HG02870 (cell line): ENCODE measurements at regions not wholly inside any gene's neighbourhood (a gene's known extent, or its start where the extent isn't known, plus 50 kb on each side); places are given as distances from the start of the nearest gene placed in this dataset.

Source experiments
- ATAC-seq: cut with Tn5 transposase; IDR thresholded peaks from one replicate; pipeline ENCODE4 v1.9.1; 2021; ENCODE audit warnings: mild to moderate bottlenecking, moderate library complexity; ENCODE audit not compliant: unreplicated experiment

DNA sequence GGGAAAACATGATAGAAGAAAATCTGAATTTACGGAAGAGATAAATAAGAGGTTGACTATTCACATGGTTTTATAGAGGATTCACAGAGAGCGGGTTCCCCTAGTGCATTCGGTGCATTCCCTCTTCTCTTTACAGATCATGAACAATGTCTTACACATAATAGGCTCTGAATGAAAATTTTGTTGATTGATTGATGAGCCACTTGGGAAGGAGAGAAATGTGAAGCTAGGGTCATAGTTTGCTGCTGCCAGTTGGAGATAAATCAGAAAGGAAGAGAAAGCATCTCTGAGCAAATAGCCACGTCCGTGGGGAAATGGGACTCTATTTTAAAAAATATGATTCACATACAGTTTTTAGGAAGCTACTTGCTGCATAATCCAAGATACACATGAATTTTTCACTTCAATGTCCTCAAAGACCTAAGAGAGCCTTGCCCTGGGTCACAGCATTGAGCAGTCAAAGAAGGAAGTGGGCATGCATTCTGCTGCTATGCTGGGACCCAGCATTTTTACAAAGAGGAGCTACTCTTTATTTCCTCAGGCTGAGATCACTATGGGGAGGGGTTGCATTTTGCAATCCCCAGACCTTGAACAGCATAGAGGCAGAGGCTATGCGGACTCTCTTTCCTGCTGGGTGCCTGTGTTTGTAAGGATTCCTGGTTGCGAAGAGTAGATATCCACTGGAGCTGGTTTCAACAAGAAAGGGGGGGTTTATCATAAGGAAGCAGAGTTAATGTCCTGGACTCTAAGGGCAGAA is 395.3 kb downstream of the TSN start:
- no peak for ATAC-seq

DNA sequence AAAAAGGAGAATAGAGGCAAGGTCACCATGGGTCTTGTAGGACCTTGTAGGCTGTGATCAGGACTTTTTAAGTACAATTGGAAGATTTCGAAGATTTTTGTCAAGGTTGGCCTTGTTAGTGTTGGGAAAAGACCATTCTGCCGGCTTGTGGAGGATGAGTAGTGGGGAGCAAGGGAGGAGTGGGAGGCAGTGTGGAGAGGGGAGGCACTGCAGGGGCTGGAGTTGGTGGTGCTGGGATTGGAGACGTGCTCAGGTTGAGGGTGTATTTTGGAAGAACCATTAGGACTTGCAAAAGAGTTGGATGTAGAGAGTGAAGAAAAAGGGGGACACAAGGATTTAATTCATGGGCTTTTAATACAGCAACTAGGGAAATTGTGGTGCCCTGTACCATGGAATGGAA is 397.1 kb downstream of the TSN start:
- ATAC-seq = no peak

DNA sequence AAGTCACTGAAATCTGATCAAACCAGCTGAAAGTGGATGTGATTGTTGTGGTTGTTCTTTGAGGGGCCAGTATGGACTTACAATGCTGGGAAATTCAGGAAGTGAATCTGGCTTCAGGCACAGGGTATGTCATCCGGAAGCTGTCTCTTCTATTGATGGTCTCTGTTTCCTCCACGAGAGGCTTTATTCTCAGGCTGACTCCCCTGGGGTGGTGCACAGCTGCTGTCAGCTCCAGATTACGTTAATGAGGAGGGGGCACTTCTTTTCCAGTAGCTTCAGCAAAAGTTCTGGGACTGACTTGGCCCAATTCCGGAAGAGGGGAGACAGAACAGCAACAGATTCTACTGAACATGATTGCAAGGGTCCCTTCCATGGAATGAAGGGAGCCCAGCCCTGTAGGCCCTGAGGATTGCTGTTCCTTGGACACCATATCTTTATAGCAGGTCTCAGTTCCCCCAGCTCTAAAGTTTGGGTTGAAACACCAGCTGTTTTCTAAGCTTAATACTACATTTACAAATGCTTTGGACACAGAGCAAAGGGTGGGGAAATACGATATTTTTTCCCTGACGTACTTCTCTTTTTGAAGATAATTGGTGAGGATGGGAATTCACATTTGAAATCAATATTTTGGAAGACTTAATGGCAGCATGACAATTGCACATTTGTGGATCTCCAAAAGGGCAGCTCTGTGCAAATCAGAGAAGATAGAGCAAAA is 400.9 kb downstream of the TSN start:
- ATAC-seq = no peak

DNA sequence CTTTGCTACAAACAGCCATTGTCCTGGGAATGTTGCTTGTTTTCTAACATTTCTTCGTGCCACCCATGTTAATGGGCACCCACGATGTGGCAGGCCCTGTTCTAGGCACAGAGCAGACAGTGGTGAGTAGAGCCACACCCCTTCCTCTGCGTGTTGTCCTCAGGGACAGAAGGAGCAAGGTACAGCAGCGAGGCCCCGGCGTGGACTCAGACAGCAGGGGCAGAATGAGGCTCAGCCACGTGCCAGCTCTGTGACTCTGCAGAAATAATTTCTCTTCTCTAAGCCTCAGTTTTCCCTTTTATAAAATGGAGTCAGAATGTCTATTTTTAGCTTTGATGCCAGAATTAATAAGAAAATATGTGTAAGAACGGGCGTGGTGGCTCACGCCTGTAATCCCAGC is 401.7 kb downstream of the TSN start:
- no peak for ATAC-seq

DNA sequence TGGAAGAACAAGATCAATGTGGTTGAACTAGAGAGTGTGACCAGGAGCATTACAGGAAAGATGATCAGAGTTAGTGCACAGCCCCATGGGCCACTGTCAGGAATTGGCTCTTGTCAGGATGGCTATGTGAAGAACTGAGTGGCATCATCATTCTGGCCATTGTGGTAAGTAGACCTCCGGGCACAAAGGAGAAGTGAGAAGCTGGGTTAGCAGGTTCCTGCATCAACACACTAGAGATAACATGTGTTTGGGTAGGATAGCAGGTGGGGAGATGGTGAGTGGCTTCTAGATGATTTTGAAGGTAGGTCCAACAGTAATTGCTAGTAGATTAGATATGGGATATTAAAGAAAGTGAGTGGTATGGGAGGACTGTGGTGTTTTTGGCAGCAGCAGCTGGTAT is 408.2 kb downstream of the TSN start:
- no peak for ATAC-seq

DNA sequence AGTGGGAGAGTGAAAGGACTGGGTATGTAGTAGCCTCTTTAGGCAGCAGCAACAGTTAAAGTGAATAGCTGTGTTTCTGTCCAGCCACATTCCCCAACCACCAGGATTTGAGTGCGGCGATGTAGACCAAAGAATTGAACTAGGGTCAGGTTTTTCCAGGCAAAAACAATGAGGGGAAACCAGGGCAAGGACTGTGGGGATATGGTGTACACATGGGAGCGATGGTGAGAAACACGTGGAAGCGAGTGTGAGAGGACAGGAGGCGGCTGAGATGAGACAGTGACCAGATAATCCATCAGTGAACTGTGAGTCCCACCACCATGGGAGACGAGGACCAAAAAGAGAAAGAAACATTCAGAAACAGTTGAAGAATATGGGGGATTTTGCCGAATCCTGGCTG is 409.5 kb downstream of the TSN start:
- ATAC-seq = no peak

DNA sequence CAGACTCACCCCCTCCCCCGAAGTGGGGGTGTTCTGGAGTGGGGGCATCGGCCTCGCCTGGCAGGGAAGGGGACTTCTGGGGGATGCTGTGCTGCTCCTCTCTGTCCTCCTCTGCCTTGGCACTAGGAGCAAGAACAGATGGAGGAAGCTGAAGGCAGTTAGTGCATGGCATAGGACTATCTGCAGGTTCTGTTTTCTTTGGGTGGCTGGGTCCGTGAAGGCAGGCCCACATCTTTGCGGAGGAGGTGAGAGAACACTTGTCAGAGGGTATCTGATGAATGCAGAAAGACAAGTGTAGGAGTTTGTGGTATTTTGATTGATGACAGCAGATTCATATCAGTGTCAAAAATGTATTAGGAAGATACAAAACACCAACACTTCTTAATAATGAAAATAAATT is 411.4 kb downstream of the TSN start:
- no peak for ATAC-seq

DNA sequence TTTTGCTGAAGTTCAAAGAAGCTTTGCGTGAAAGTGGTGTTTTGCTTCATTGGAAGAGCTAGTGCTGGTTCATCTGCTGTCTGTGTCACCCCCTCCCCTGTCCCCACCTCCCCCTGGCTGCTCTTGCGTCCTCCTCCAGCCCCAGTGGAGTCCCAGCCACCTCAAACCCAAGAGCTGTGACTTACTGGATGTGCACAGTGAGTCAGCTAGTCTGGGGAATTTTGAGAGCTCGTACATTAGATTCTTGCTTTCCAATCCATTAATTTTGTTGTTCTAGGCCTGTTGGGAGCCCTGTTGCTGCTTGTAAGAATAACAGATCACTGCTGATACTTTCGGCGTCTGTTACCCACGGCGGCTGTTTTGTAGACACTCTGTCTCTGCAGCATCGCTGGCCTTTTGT is 412.1 kb downstream of the TSN start:
- no peak for ATAC-seq

DNA sequence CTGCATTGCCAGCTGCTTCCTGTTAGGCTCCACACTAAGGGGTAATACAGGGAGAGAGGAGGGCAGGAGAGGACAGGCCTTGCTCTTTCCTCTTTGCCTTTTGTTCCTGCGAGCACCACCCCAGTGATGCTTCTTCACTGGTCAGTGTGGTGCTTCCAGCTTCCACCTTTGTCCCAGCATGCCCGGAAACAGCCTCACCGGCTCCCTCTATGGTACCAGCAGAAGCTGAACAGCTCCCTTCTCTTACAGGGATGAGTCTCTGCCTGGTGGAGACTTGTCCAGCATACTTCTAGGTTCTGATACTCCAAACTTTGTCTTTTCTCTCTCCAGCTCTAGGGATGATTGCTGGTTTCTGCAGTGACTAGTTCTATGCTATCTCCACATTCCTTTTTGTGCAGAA is 413.3 kb downstream of the TSN start:
- ATAC-seq = no peak

DNA sequence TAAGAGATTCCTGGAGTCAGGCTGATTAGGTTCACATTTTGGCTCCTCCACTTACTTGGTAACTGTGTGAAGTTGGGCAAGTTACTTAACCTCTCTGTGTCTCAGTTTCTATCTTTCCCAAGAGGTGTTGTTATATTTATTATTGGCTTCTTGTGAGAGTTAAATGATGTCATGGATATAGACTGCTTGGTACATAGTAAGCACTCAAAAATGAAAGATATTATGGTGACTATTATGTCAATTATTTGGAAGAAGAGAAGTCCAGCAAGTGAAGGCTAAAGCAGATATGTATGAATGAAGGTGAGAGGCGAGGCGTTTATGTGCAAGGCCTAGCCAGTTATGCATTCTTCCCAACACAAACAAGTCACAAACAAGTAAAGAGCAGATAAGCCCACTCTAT is 417.4 kb downstream of the TSN start:
- ATAC-seq = no peak

DNA sequence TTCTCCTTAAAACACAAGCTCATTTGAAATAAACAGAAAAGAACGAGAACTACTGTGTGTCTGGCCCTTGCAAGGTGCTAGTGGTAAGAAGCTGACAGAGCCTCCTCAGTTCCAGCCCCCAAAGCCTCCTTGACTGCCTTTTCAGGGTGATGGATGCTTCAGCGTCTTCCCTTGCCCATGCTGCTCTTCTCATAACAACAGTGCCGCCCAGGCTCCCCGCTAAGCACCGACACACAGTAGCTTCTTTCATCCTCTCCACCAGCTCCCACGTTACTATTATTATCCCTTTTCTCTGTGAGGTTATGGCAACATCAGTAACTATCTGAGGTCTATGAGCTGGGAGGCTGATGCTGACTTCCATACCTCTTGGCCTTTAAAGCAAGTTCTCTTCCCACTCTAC is 418.6 kb downstream of the TSN start:
- no peak for ATAC-seq

DNA sequence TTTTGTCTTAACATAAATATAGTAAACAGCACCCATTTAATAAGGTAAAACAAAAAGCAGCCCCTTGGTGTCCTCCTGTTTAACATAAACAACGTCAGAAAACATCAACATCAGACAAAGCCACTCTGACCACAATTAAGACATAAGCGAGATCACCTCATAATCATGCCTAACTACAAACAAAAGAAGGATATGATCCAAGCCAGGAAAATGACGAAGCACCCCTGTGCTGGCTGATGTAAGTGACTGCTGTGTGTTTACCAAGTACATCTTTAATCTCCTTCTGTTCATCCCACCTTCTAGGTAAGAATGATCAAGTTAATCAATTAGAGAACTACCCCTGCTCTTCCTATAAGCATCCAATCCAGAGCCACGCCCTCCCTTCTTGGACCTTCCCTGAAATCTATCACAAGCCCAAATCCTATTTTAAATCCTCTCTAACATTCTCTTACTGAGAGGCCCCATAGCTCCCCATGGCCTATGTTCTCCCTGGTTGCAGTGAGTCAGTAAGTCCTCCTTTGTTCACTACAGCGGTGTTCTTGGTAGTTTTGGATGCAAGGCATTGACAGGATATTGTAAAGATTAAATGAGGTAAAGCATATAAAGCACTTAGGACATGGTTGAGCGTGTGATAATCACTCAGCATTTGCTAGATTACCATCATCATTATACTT is 424.2 kb downstream of the TSN start:
- ATAC-seq = no peak

DNA sequence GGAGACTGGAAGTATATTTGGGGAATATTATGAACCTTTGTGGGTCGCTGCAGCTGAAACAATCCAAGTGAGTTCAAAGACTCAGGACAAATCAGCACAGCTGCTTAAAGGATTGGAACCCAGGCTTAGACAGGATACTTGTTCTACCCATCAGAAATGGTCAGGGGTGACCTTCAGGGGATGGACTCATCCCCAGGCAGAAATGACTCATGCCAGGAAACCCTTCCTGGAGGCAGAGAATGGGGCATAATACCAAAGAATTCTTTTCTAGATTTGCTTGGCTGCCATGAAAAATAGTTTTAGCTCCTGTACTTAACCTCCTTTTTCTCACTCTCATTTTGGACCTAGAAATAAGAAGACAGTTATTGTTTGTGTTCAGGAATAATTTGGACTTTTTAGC is 425.5 kb downstream of the TSN start:
- no peak for ATAC-seq

DNA sequence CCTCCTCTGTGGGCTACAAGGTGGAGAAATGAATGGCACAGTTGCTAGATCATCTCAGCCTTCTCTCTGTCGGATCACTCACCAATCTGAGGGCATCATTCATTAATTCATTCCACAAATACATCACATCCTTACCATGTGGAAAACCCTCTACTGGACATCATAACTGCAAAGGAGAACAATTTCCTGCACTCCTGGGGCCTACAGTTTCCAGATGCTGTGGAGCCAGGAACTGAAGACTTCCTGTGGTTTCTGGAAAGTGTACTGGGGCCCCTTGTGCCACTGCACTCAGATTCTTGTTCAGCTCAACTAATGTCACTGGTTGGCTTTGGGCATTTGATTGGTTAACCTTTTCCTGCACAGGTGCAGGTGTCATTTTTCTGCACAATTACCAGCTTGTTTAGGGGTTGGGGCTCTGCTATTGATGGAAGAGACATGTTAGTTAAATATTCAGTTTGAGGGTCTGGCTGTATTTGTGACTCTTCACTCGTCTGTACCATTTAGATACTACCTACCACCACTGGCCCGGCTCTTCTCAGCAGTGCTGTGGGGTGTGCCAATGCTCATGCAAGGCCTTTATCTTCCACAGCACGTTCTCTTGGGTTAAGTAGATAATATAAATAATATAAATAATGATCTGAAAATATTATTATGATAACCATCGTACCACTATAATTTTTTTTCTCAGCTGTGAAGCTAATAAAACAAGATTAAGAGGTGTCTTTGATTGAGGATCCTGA is 427.3 kb downstream of the TSN start:
- no peak for ATAC-seq

DNA sequence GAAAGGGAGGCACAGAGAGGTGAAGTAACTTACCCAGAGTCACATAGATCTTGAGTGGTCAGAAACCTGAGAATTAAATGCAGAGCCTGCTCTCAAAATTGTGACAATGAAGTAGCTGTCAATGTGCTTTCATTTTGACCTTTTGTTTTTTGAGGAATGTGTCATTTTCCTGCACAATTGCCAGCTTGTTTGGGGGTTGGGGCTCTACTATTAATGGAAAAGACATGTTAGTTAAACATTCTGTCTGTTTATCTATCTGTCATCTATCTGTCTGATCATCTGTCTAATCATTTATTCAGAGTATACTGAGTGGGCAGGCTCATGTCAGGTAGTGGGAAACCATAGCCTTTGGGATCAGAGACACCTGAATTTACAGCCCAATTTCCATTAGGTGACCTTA is 428.4 kb downstream of the TSN start:
- ATAC-seq = no peak

DNA sequence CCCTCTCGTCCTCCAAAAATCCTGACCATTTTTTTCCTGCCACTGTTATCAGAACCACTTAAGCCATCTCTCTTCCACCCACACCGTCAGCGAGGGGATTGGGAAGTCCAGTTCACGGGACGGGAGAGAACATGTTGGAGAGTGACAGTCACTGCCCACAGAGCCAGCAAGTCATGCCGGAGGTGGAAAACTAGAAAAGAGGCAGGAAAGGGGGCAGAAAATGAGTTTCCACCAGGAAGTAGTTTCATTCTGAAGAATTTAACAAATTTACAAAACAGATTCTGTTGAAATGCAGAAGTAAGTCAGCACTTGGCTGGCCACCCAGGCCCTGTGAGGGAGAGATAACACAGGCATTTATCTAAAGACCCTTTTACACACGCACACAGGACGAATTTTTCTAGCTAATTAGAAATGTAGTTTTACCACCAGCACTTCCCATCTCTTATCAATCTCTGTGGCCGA is 431.3 kb downstream of the TSN start:
- no peak for ATAC-seq

DNA sequence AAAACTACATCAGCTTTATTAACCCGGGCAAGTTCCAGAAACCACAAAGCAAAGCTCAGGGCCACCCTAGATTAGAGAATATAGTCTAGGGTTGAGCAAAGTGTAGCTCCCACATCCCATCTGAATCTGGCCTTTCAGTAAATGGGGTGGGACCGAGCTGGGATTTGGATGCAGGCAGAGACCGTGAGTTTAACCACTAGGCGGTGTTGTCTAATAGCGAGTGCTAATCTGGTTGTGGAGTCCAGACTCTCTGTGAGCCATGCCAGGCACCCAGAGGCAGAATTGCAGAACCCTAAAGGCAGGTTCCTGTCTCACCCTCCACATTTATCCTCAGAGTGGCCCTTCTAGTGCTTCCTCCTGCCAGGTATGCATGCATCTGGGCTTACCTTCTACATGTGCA is 435.9 kb downstream of the TSN start:
- ATAC-seq = no peak

DNA sequence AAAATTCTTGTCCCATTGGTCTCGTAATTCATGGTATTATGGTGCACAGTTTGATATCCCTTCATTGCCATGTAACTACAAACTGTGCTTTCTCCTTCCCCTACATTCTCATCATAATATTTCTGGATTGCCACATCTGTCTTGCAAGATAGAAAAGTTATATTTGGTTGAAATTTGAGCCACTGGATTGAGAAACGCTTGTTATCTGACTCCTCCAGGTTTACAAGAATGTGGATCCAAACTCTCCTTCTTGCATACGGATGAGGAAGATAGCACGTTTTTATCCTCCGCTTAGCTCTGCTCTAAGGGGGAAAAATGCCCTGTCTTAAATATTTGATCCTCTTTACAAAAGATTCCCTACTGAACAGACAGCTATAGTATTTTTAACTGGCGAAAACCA is 438.2 kb downstream of the TSN start:
- no peak for ATAC-seq

DNA sequence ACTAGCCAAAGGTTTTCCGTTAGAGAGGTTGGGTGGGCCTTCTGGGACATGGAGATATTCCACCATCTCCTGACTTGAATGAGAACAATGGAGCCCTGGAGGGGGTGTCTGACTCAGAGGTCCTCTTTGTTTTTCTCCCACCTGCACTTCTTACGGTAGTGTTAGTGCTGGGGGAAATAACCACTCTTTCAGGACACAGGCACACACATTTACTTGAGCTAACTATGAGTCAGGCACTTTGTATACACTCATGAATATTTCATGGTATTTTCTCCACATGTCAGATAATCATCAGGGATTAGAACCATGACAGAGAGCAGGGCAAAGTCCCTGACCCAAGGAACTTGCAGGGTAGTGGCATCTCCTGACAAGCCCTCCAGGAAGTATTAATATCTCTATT is 439.1 kb downstream of the TSN start:
- no peak for ATAC-seq

DNA sequence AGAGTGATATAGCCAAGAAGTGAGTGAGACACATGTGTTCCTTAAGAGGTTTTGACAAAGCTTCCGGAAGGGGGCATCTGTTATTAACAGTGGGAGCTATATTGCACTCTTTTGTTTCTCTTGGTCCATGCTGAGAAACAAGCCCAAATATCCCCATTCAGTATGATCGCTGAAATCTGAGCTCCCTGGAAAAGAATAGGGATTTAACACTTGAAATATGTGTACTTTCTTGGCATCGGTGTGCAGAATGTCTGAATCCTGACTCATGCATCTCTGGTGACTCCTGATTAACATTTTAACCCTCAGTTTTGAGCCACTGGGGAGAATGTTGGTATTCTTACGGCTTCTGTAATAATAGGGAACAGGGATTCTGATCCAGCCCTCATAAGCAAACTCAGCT is 448.1 kb downstream of the TSN start:
- ATAC-seq = no peak

DNA sequence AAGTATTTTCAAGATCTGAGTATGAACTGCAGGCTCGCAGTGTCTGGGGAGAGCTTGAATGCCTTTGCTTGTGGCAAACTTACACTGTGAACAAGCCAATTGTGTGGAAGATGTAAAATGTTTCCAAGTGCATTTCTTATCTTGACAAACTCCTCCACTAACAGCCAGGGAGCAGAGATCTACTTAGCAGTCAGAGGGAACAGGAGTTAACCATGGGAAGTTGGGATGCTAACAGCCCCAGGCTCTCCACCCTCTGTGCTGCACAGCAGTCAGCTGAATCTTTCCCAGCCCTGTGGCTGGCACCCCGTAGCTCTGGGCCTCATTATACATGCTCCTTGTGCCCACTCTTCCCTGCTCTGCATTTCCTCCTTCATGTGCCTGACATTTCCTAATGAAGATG is 450.2 kb downstream of the TSN start:
- no peak for ATAC-seq
